Lower leg skin (tissue), 3 donors: ENCODE measurements at regions not wholly inside any gene's neighbourhood (a gene's known extent, or its start where the extent isn't known, plus 50 kb on each side); places are given as distances from the start of the nearest gene placed in this dataset.

Experiments
- CTCF ChIP-seq, 3 donors: fragments of 450-650 bp; IDR thresholded peaks; one replicate each; pipeline ENCODE4 v1.5.1; 2016; ENCODE audit warnings: antibody characterized with exemption in 3 of 3, mild to moderate bottlenecking in 3 of 3, moderate library complexity in 2 of 3
- POLR2A ChIP-seq, 2 donors: fragments of 450-650 bp; IDR thresholded peaks; one replicate each; pipeline ENCODE4 v1.6.1; 2016 to 2017; ENCODE audit warnings: antibody characterized with exemption in 2 of 2, mild to moderate bottlenecking in 1 of 2, moderate library complexity in 1 of 2

DNA sequence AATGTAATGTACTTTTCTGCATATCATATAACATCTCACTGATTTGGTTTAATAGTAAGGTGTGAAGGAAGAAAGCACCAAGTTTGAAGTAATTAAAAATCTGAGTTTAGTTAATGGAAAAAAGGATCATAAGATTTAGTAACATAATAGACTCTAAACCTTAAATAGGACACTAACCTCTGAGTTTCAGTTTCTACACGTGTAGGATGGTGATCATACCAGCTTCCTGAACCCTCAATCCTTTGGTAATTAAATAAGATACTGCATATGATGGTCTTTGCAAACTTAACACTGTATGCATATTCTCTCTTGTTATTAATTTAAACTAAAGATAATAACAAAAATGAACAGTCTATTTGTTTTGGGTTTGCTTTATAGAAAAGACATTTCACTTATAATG, 216.8 kb downstream of the NUP35 start:
- TF ChIP-seq CTCF (IDR thresholded peaks at IDR 0.05): no peak
- no peak for TF ChIP-seq POLR2A (IDR thresholded peaks at IDR 0.05)
